ENCODE measurements at regions not wholly inside any gene's neighbourhood (a gene's known extent, or its start where the extent isn't known, plus 50 kb on each side); places are given as distances from the start of the nearest gene placed in this dataset.

- no peak for DNase-seq
Observed at GRCh38 chr1:42034426-42034825, 115.7 kb upstream of the HIVEP3 start.

GRCh38 chr1:42033629-42034028, 114.9 kb upstream of the HIVEP3 start:
- DNase-seq = no peak

- DNase-seq = no peak
Observed at GRCh38 chr1:42017730-42018129, 99.0 kb upstream of the HIVEP3 start.

- no peak for DNase-seq
Observed at GRCh38 chr1:42017259-42017658, 98.5 kb upstream of the HIVEP3 start.

- no peak for DNase-seq
Observed at GRCh38 chr1:42014823-42015222, 96.1 kb upstream of the HIVEP3 start.

- no peak for DNase-seq
Observed at GRCh38 chr1:42013881-42014470, 95.3 kb upstream of the HIVEP3 start.

- DNase-seq = no peak
Observed at GRCh38 chr1:42012852-42013251, 94.1 kb upstream of the HIVEP3 start.

- DNase-seq = no peak
Observed at GRCh38 chr1:42010381-42010780, 91.7 kb upstream of the HIVEP3 start.

- DNase-seq = no peak
Observed at GRCh38 chr1:42008264-42008663, 89.5 kb upstream of the HIVEP3 start.

GRCh38 chr1:42006836-42007235, 88.1 kb upstream of the HIVEP3 start:
- DNase-seq = no peak

- no peak for DNase-seq
Observed at GRCh38 chr1:42006093-42006492, 87.4 kb upstream of the HIVEP3 start.

GRCh38 chr1:42005530-42005929, 86.8 kb upstream of the HIVEP3 start:
- DNase-seq = no peak

GRCh38 chr1:42004860-42005259, 86.1 kb upstream of the HIVEP3 start:
- no peak for DNase-seq

- no peak for DNase-seq
Observed at GRCh38 chr1:42004322-42004721, 85.6 kb upstream of the HIVEP3 start.

GRCh38 chr1:42003433-42003832, 84.7 kb upstream of the HIVEP3 start:
- no peak for DNase-seq

- no peak for DNase-seq
Observed at GRCh38 chr1:42002220-42002619, 83.5 kb upstream of the HIVEP3 start.

- no peak for DNase-seq
Observed at GRCh38 chr1:42000766-42001165, 82.0 kb upstream of the HIVEP3 start.

GRCh38 chr1:41999884-42000283, 81.2 kb upstream of the HIVEP3 start:
- DNase-seq = no peak

GRCh38 chr1:41998250-41998649, 79.5 kb upstream of the HIVEP3 start:
- DNase-seq = no peak

GRCh38 chr1:41997153-41997552, 78.4 kb upstream of the HIVEP3 start:
- DNase-seq = no peak

- DNase-seq = no peak
Observed at GRCh38 chr1:41995441-41996130, 76.9 kb upstream of the HIVEP3 start.

- DNase-seq = no peak
Observed at GRCh38 chr1:41994195-41994894, 75.6 kb upstream of the HIVEP3 start.

- no peak for DNase-seq
Observed at GRCh38 chr1:41983451-41983850, 64.7 kb upstream of the HIVEP3 start.
